ENCODE measurements at regions not wholly inside any gene's neighbourhood (a gene's known extent, or its start where the extent isn't known, plus 50 kb on each side); places are given as distances from the start of the nearest gene placed in this dataset.
"Not testable (repeated sequence)": the region's sequence is repeated elsewhere in the genome, so short reads cannot be mapped to it uniquely, and the experiment has no call there.

DNA sequence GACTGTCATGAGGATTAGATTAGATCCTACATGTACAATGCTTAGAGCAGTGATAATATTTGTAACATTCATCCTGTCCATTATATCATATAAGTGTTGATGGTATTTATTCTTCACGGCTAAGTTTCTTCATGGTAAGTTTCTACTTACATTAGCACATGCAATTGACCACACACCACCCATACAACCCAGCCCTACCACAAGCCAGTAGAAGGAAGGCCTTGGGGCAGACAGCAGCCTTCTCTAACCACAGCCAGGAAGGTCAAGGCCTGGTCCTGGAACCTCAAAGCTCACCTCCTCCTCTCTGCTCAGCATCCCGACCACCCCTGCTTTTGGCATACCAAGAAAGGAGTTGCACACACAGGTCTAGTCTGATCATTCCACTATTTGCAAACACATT is 245.2 kb upstream of the SDK2 start:
- in situ Hi-C loops (cut with HindIII; ENCODE audit: low pct_unique_long_range_greater_than_20kb, low sequenced_read_pairs) = no loop called here
- no peak for DNase-seq (ENCODE audit: low read depth)

DNA sequence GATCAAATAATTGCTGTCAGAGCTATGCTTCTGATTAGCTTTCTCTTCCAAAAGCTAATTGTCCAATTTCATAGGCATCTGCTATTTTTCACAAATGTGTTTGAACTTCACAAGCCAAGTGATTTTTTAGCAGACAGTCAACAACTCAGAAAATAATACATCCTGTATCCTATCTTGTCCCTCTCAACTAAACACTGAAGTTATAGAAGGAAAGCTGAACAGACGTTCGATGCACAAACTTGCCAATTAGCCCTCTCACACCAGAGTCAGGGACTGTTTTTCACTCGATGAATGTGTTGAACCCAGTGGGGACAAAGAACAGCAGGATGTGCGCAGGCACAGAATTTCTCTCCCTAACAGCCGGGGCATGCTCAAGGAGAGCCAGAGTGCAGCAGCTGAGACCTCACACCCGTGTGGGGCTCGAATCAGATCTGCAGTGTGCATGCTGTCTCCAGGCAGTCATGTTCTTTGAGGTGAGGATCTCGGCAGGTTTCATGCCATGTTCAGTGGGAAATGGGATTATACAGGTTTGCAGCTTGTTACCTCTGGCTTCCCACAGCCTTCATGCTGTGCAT is 246.7 kb upstream of the SDK2 start:
- in situ Hi-C loops (cut with HindIII; ENCODE audit: low pct_unique_long_range_greater_than_20kb, low sequenced_read_pairs) = no loop called here
- DNase-seq (ENCODE audit: low read depth) = no peak

DNA sequence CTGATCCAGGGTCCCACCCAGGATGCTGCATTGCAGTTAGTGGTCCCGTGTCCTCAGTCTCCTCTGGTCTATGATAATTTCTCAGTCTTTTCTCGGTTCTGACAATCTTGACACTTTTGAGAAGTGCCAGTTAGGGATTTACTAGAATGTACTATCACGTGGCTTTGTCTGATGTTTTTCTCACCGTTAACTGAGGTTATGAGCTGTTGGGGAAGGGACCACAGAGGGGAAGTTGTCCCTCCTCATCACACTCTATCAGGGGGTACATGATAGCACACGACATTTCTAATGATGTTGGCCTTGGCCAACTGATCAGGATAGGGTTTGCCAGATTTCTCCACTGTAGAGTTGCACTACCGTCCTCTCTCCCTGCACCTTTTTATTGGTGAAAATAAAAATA is 250.9 kb upstream of the SDK2 start:
- in situ Hi-C loops (cut with HindIII; ENCODE audit: low pct_unique_long_range_greater_than_20kb, low sequenced_read_pairs) = no loop called here
- DNase-seq (ENCODE audit: low read depth) = no peak

DNA sequence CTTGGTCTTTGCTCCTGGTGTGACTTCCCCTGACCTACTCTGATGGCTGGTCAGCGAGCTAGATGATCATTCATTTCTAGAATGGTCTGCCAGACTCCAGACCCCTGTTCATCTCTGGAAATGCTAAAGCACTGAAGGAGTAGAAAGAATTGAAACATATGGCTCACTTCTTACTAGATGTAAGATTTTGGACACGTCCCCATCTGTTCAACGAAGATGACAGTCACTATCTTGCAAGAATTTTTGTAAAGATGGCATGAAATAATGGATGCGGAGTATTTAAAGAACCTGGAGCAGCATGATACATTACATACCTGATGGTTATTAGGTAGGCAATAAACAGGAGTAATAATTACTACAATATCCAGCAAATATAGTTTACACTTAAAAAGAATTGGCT is 252.7 kb upstream of the SDK2 start:
- no peak for DNase-seq (ENCODE audit: low read depth)
- in situ Hi-C loops (cut with HindIII; ENCODE audit: low pct_unique_long_range_greater_than_20kb, low sequenced_read_pairs) = no loop called here

DNA sequence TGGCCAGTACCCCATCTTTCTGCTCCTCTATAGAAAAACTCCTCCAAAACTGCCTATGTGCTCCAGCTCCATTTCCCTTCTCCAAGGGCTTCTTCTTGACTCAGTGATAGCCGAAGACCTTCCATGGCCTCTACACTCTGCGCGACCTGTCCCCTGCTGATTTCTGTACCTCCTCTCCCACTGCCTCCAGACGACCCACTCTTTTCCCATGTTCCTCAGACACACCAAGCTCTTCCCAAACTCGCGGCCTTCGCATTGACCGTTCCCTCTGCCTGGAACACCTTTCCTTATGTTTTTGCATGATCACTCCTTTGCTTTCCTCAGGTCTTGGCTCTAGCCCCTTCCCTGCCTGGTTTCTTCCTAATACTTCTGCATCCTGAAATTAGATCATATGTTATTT is 255.6 kb upstream of the SDK2 start:
- in situ Hi-C loops (cut with HindIII; ENCODE audit: low pct_unique_long_range_greater_than_20kb, low sequenced_read_pairs) = no loop called here
- no peak for DNase-seq (ENCODE audit: low read depth)

DNA sequence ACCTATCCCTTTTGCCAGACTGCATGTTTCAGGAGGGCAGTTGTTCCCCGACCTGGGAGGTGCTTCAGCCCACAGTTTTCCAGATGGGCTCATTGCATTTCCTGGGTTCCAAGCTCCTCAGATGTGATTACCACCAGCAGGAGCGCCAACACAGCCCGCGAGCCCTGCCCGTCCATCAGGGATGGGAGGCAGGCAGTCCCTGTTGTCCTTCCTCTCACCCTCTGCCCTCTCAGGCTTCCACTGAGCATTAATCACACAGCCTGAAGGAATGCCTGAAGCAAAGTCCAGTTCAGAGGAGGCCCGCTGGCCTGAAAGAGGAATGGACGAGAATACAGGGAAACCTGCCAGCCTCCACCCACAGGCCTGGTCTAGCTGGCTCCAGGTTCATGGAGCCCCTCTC is 256.3 kb upstream of the SDK2 start:
- in situ Hi-C loops (cut with HindIII; ENCODE audit: low pct_unique_long_range_greater_than_20kb, low sequenced_read_pairs) = no loop called here
- DNase-seq (ENCODE audit: low read depth) = no peak

DNA sequence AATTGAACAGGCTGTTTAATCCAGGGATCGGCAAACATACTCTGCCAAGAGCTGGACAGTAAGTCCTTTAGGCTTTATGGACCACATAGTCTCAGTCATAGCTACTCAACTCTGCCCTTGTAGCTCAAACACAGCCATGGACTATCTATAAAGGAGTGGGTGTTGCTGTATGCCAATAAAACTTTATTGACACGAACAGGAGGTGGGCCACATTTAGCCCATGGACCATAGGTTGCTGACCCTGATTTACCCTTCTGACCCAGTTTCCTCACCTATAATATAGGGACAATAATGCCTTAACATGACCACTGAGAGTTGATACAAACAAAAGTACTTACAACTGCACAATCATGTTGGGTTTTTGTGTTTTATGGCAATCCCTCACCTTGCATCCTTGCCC is 257.0 kb upstream of the SDK2 start:
- in situ Hi-C loops (cut with HindIII; ENCODE audit: low pct_unique_long_range_greater_than_20kb, low sequenced_read_pairs) = no loop called here
- DNase-seq (ENCODE audit: low read depth) = no peak

DNA sequence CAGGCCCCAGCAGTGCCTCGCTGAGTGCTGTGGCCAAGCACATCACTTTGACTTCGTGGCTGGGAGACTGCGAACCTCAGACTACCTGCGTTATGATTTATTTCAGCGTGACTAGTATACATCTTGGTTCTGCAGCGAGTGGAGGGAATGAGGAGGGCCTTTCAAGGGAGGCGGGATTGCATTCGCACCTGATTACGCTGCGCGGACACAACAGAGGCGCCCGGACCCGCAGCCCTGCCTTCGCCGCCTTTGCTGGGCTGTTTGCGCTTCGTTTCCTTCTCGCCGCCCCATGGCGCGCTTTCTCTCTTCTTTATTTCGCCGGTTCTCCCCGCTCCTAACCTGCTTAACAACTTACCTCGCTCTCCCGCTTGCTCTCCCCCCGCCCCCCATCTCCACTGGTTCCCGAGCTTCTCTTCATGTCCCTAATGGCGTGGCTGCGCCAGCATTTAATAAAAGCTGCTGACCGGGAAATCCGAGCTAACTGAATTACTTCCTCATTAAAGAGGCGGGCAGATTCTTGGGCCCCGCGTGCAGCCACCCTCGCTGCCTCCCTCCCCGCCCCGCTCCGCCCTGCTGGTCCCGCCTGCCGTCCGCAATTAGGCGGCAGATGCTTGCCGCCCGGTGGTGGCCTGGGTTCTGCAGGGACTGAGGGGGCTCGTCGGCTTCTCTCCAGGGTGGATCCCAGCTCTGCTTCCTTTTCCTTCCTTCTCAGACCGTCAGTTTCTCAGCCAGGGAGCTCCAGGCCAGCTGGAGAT is 257.6 kb upstream of the SDK2 start:
- DNase-seq (ENCODE audit: low read depth) = no peak
- in situ Hi-C loops (cut with HindIII; ENCODE audit: low pct_unique_long_range_greater_than_20kb, low sequenced_read_pairs) = no loop called here

DNA sequence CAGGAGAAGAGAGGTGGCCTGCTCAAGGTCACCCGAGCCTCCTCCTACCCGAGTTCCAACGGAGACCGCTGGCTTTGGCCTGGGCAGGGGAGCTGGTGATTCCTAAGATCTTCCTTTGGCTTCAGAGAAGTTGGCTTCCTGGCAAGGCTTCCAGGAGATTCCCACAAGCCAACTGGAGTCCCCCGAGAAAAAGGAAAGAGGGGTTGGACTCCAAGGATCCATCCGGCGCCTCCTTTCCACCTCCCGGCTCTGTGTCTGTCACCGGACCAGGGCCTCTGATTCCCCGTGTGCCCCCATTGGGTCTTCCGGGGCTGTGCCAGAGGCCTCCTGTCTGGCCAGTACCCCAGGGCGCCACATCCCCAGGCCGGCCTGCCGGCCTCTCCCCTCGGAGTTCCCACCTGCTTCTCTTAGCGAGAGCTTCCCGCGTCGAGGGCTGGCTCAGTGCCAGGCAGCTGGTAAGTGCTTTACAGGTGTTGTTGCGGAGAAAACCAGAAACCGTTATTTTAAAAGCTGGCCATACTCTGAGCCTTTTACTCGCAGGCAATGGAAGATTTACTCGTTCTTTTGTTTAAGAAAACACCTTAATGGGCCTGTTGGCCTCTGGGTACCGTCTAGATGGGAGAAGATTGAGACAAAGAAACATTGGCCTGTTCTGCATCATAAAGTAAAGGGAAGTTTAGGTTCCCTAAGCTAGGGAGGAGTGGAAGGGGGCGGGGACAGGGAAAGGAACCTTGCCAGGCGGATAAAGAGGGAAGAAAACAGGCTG is 258.4 kb upstream of the SDK2 start:
- DNase-seq (ENCODE audit: low read depth) = no peak
- in situ Hi-C loops (cut with HindIII; ENCODE audit: low pct_unique_long_range_greater_than_20kb, low sequenced_read_pairs) = no loop called here

DNA sequence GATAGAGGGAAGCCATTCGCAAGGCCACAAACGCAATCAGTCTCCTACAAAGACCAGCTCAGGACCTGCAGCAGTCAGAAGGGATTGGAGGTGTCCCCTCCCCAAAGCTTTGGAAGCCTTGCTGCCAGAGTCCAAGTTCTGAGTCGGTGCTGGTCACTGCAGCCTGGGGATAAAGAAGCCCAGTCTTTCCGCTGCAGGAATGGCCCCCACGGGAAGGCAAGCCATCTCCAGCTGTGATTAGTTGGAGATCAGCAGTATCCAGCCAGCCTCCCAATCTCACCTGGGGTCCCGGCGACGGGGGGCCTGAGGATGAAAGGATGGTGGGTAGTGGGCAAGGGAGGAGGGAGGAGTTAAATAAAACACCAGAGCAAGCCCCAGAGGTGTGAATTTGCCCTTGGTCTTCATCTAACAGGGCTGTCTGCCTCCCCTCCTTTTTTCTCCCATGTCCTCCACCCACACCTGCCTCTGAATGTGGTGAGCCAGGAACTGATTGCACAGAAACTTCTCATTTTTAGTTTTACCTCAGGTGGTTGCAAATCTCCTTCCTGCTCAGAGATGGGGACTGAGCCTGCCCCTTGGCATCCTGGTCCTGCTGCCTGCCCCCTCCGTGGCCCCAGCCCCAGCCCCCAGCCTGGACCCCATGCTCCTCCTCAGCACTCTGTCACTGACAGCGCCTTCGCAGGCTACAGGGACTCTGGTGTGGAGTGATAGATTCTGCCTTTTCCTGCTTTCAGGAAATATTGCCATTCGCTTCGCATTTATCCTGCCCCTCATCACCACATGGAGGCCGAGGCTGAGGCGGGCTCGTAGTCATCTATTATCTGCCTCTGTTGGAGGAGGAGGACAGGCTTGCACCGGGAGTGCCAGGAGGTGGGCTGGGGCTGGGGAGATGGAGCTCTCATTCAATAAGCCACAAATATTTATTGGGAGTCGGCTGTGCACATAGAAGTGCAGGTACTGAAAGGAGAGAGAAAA is 262.9 kb upstream of the SDK2 start:
- in situ Hi-C loops (cut with HindIII; ENCODE audit: low pct_unique_long_range_greater_than_20kb, low sequenced_read_pairs) = no loop called here
- DNase-seq (ENCODE audit: low read depth) = no peak

DNA sequence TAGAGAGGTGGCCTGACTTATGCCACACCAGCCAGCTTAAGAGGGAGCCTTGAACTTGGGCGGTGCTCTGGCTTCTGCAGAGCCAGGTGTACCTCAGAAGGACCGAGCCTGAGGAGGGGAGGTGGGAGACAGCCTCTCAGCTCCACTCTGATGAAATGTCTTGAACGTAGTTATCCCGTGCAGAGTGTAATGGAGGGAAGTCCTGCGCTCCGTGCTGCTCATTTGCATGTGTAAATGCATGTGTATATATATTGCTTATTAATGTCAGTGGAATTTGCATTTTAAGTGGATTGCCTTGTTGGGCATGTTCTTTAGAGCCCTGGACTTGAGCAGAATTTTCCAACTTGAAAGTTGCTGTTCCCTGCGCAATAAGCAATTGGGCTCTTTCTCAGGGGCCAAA is 264.9 kb upstream of the SDK2 start:
- in situ Hi-C loops (cut with HindIII; ENCODE audit: low pct_unique_long_range_greater_than_20kb, low sequenced_read_pairs) = no loop called here
- DNase-seq (ENCODE audit: low read depth) = no peak

DNA sequence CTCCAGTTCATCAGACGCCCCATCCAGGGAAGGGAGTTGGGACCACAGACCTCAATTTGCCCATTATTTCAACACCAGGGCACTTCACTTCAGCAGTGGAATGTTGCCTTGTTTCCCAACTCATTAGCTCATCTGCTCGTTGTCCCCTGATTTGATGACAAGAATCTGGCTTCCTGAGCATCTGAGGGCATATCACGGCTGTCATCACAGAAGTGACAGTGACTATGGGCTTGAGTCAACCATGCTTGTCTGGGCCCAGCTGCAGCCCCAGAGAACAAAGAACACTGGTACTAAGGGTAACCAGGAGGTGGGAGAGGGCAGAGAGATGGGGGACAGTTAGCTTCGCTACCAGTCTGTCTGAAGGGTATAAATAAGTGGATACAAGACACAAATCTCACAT is 266.0 kb upstream of the SDK2 start:
- no peak for DNase-seq (ENCODE audit: low read depth)
- in situ Hi-C loops (cut with HindIII; ENCODE audit: low pct_unique_long_range_greater_than_20kb, low sequenced_read_pairs) = no loop called here

DNA sequence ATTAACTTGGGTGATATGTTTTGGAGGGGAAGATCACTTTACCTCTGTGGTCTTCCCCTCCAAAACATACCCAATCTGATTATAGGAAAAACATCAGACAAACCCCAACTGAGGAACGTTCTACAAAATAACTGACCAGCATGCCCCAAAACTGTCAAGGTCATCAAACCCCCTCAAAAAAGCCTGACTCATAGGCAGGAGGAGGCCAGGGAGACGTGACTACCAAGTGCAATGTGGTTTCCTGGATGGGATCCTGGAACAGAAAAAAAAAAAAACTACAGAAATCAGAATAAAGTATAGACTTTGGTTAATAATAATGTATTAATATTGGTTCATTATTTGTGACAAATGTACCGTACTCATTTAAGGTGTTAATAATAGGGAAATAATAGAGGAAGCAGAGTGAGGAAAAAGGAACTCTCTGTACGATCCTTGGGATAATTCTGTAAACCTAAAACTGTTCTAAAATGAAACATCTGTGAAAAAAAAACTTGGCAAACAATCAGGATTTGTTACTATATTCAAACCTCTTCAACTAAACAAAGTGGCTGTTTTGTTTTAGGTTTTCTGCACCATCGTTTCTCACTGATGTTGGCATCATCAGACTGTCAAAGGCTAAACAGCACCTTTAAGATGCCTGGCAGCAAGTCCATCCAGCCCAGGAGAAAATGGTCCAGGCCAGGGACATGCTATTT is 266.7 kb upstream of the SDK2 start:
- in situ Hi-C loops (cut with HindIII; ENCODE audit: low pct_unique_long_range_greater_than_20kb, low sequenced_read_pairs) = no loop called here
- no peak for DNase-seq (ENCODE audit: low read depth)

DNA sequence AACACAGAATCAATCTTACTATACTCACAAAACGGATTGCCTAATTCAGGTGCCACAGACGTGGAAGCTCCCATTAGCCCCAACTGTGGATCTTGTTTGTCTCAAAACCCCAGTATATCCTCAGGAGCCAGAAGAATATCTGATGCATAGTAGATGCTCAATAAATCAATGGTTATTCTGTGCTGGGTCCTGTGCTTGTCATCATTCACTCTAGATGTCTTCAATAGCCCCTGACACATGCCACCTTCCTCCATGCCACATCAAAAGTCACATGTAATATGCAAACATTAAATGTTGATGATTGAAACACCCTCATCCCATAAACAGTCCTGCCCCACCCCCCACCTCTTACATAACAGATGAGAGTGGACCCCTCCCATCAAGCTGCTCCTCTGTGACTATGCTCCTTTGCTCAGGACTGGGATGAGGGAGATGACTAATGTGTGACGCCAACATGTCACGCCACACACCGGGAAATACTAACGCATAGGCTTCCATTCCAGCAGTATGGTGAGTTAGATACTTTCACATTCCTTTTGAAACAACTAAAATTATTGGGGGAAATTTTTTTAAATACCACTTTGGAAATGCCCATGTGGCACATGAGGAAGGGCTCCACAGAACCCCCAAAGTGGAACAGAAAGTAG is 267.6 kb upstream of the SDK2 start:
- in situ Hi-C loops (cut with HindIII; ENCODE audit: low pct_unique_long_range_greater_than_20kb, low sequenced_read_pairs) = no loop called here
- DNase-seq (ENCODE audit: low read depth) = no peak

DNA sequence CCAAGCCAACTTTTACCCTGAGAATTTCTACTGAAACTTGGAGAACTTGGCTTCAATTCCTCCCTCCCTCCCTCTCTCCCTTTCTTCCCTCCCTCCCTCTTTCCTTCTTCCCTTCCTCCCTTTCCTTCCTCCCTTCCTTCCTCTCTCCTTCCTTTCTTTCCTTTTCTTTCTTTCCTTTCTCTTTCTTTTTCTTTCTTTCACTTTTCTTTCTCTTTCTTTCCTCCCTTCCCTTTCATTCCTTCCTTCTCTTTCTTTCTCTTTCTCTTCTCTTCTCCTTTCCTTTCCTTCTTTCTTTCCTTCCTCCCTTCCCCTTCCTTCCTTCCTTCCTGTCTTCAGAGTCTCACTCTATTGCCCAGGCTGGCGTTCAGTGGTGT is 268.1 kb upstream of the SDK2 start:
- DNase-seq (ENCODE audit: low read depth) = no peak
- in situ Hi-C loops (cut with HindIII; ENCODE audit: low pct_unique_long_range_greater_than_20kb, low sequenced_read_pairs) = no loop called here

DNA sequence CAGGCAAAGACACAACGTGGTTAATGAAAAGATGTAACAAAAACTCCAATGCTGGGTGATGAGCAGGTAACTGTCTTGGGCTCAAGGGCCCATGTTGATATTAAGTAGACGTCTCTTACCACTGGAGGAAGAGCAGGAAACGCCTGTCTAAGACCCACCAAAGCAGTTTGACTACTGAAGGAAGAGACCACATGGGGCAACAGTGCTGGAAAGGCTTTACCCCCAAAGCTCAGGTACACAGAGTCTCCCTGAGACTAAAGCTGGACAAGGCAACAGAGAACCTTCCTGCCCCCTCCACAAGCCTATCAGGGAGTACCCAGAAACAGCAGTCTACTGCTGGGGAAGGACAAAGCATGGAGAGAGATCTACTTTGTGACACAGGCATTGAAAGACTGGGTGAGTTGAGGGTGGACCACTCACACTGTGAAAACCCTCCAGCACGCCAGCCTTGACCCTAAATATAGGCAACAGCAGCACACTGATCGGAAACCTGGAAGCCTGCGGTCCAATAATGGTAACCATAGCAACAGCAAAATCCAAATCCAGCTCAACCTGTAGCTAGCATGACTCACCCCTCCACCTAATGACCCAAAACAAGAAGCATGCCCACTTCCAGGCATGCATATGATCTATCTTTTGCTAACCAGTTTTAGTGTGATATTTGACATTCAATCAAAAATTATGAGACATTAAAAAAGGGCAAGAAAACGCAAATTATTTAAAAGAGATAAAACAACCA is 270.5 kb upstream of the SDK2 start:
- in situ Hi-C loops (cut with HindIII; ENCODE audit: low pct_unique_long_range_greater_than_20kb, low sequenced_read_pairs) = no loop called here

DNA sequence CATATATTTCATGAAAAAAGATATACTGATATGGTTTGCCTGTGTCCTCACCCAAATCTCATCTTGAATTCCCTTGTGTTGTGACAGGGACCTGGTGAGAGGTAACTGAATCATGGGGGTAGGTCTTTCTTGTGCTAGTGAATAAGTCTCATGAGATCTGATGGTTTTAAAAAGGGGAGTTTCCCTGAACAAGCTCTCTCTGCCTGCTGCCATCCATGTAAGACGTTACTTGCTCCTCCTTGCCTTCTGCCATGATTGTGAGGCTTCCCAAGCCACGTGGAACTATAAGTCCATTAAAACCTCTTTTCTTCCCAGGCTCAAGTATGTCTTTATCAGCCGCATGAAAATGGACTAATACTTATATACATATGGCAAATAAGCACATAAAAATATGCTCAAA is 274.8 kb upstream of the SDK2 start:
- DNase-seq (ENCODE audit: low read depth); in situ Hi-C loops (cut with HindIII; ENCODE audit: low pct_unique_long_range_greater_than_20kb, low sequenced_read_pairs): not testable (repeated sequence)

More for the DNA sequence above, 270.5 kb upstream of the SDK2 start:
- DNase-seq (ENCODE audit: low read depth) = no peak

All from Caki2 (cell line).